H1 (cell line): ENCODE measurements at regions not wholly inside any gene's neighbourhood (a gene's known extent, or its start where the extent isn't known, plus 50 kb on each side); places are given as distances from the start of the nearest gene placed in this dataset.

Source experiments
- CTCF ChIA-PET: fragments of 300-600 bp; sonication (Branson Sonifier 250); formaldehyde crosslinking; loops from one replicate; lab custom pipeline; 2021; ENCODE audit not compliant: partially characterized antibody; lab: Charles Lee
- POLR2A ChIA-PET: fragments of 300-600 bp; sonication (Branson Sonifier 250); formaldehyde crosslinking; loops from one replicate; lab custom pipeline; 2021; ENCODE audit warnings: inconsistent platforms; ENCODE audit not compliant: partially characterized antibody; lab: Charles Lee
- DNase-seq, 2 experiments: peaks; one replicate each; pipeline versions ENCODE4 v3.0.0 to v3.0.0-alpha.2; 2010 to 2022; ENCODE audit warnings: low spot score in 2 of 2, low read depth in 1 of 2, mixed read lengths in 1 of 2
- FAIRE-seq: peaks from 2 replicates; lab custom pipeline; 2011; peaks lifted over from hg19 to GRCh38; lab: Jason Lieb, UNC
- H2AFZ ChIP-seq: 2 replicates; pipeline ENCODE4 v1.8.1; 2012; ENCODE audit warnings: low read length, inconsistent platforms
- H2AK5ac ChIP-seq: 2 replicates; pipeline ENCODE4 v1.6.1; 2013; ENCODE audit warnings: low read depth, low read length
- H2BK120ac ChIP-seq: replicated peaks from 2 replicates; pipeline ENCODE3; 2013; ENCODE audit warnings: low read depth, low read length, inconsistent platforms
- H2BK12ac ChIP-seq: 2 replicates; pipeline ENCODE4 v1.6.1; 2013; ENCODE audit warnings: low read depth, low read length
- H2BK15ac ChIP-seq: 2 replicates; pipeline ENCODE4 v1.6.1; 2013; ENCODE audit warnings: low read length
- H2BK20ac ChIP-seq: 2 replicates; pipeline ENCODE4 v1.6.1; 2013; ENCODE audit warnings: low read length
- H2BK5ac ChIP-seq: 2 replicates; pipeline ENCODE4 v1.6.1; 2013; ENCODE audit warnings: low read depth, low read length
- H3K14ac ChIP-seq: 2 replicates; pipeline ENCODE4 v1.6.1; 2013; ENCODE audit warnings: inconsistent platforms; ENCODE audit not compliant: insufficient read length
- H3K18ac ChIP-seq: 2 replicates; pipeline ENCODE4 v1.6.1; 2013; ENCODE audit warnings: low read length; ENCODE audit errors: extremely low read depth
- H3K23ac ChIP-seq: 2 replicates; pipeline ENCODE4 v1.6.1; 2013; ENCODE audit warnings: inconsistent platforms; ENCODE audit not compliant: insufficient read length
- H3K23me2 ChIP-seq: 2 replicates; pipeline ENCODE4 v1.6.1; 2013; ENCODE audit warnings: low read depth, low read length
- H3K27ac ChIP-seq: 2 replicates; pipeline ENCODE4 v1.6.1; 2011; ENCODE audit warnings: low read depth, low read length, inconsistent platforms
- H3K27me3 ChIP-seq, 4 experiments: replicated peaks in 1 of 4; 1 replicate in 1 of 4; 2 replicates in 3 of 4; pipeline versions ENCODE4 v1.6.1 to v1.8.1; 2011 to 2013; ENCODE audit warnings: low read length in 3 of 4, mild to moderate bottlenecking in 3 of 4, inconsistent platforms in 2 of 4, mixed read lengths in 2 of 4, moderate library complexity in 1 of 4; ENCODE audit not compliant: control insufficient read depth in 3 of 4, insufficient read depth in 3 of 4; ENCODE audit errors: extremely low read depth in 1 of 4
- H3K36me3 ChIP-seq, 4 experiments: 2 replicates each; pipeline versions ENCODE4 v1.6.1 to v1.8.1; 2011 to 2013; ENCODE audit warnings: mild to moderate bottlenecking in 4 of 4, low read length in 3 of 4, moderate library complexity in 2 of 4, control low read depth in 1 of 4, inconsistent platforms in 1 of 4; ENCODE audit not compliant: insufficient read depth in 4 of 4, control insufficient read depth in 2 of 4
- H3K4ac ChIP-seq: replicated peaks from 2 replicates; pipeline ENCODE3; 2013; ENCODE audit warnings: low read length, low read depth, mixed read lengths, inconsistent platforms; ENCODE audit not compliant: insufficient read length
- H3K4me1 ChIP-seq, 4 experiments: replicated peaks in 1 of 4; 1 replicate in 1 of 4; 2 replicates in 3 of 4; pipeline versions ENCODE4 v1.6.1 to v1.8.1; 2011 to 2013; ENCODE audit warnings: low read length in 3 of 4, inconsistent platforms in 2 of 4, mixed read lengths in 1 of 4; ENCODE audit not compliant: insufficient read depth in 4 of 4, control insufficient read depth in 3 of 4
- H3K4me2 ChIP-seq, 2 experiments: 2 replicates each; pipeline versions ENCODE4 v1.6.1 to v1.8.1; 2011 to 2013; ENCODE audit warnings: low read depth in 2 of 2, low read length in 2 of 2, control low read depth in 1 of 2, inconsistent platforms in 1 of 2, mild to moderate bottlenecking in 1 of 2; ENCODE audit not compliant: insufficient read depth in 1 of 2
- H3K4me3 ChIP-seq, 4 experiments: fragments of 200-600, 300-600 bp in 1 of 4; sonication (generic), shearing (Covaris generic), sonication (Bioruptor Twin) in 1 of 4; 2 replicates each; pipeline versions ENCODE4 v1.5.1 to v1.8.1; 2011 to 2016; ENCODE audit warnings: low read length in 4 of 4, low read depth in 3 of 4, control low read depth in 2 of 4, inconsistent platforms in 2 of 4, mild to moderate bottlenecking in 2 of 4, mixed read lengths in 1 of 4, moderate library complexity in 1 of 4; ENCODE audit not compliant: insufficient read depth in 2 of 4; ENCODE audit errors: extremely low read depth in 1 of 4
- H3K56ac ChIP-seq: replicated peaks from 2 replicates; pipeline ENCODE3; 2013; ENCODE audit warnings: low read depth, mild to moderate bottlenecking, mixed read lengths, low read length, inconsistent platforms; ENCODE audit not compliant: insufficient read length
- H3K79me1 ChIP-seq: 2 replicates; pipeline ENCODE4 v1.6.1; 2013; ENCODE audit warnings: low read depth, low read length, control low read depth
- H3K79me2 ChIP-seq, 2 experiments: 2 replicates each; pipeline versions ENCODE4 v1.6.1 to v1.8.1; 2012 to 2013; ENCODE audit warnings: low read length in 2 of 2, mild to moderate bottlenecking in 2 of 2, inconsistent platforms in 1 of 2; ENCODE audit not compliant: insufficient read depth in 2 of 2, control insufficient read depth in 1 of 2
- H3K9ac ChIP-seq, 4 experiments: replicated peaks in 1 of 4; 1 replicate in 1 of 4; 2 replicates in 3 of 4; pipeline versions ENCODE4 v1.6.1 to v1.8.1; 2011 to 2013; ENCODE audit warnings: low read depth in 3 of 4, low read length in 3 of 4, control low read depth in 2 of 4, mild to moderate bottlenecking in 2 of 4, moderate library complexity in 2 of 4, inconsistent platforms in 1 of 4; ENCODE audit errors: extremely low read depth in 1 of 4
- H3K9me3 ChIP-seq, 2 experiments: 2 replicates each; pipeline versions ENCODE4 v1.6.1 to v1.8.1; 2012 to 2013; ENCODE audit warnings: mild to moderate bottlenecking in 2 of 2, moderate library complexity in 2 of 2, control low read depth in 1 of 2, inconsistent platforms in 1 of 2, low read depth in 1 of 2, low read length in 1 of 2, mixed read lengths in 1 of 2; ENCODE audit not compliant: insufficient read depth in 2 of 2
- H4K20me1 ChIP-seq, 2 experiments: replicated peaks in 1 of 2; 2 replicates each; pipeline versions ENCODE3 to v1.8.1; 2011 to 2013; ENCODE audit warnings: inconsistent platforms in 2 of 2, low read length in 2 of 2, mild to moderate bottlenecking in 1 of 2; ENCODE audit not compliant: insufficient read depth in 2 of 2, control insufficient read depth in 1 of 2
- H4K5ac ChIP-seq: 2 replicates; pipeline ENCODE4 v1.6.1; 2013; ENCODE audit warnings: low read length, low read depth, mixed read lengths, inconsistent platforms; ENCODE audit not compliant: insufficient read length
- H4K8ac ChIP-seq: 2 replicates; pipeline ENCODE4 v1.8.0; 2013; ENCODE audit warnings: mild to moderate bottlenecking, moderate library complexity, low read length, inconsistent platforms; ENCODE audit not compliant: insufficient read depth; ENCODE audit errors: extremely low read depth
- H4K91ac ChIP-seq: replicated peaks from 2 replicates; pipeline ENCODE3; 2013; ENCODE audit warnings: low read length, mixed read lengths, inconsistent platforms; ENCODE audit not compliant: insufficient read length
- SP4 ChIP-seq: IDR thresholded peaks from 2 replicates; pipeline ENCODE4 v1.6.1; 2012; ENCODE audit warnings: low read length, inconsistent platforms
- WGBS, 2 experiments: shearing (Covaris generic) in 1 of 2; methylation state at CpG; one replicate each; pipeline versions ENCODE4 v1.1.6 to v1.1.7; 2013 to 2015; ENCODE audit warnings: low lambda C conversion rate in 2 of 2, mixed read lengths in 2 of 2, inconsistent platforms in 1 of 2, low coverage in 1 of 2, missing lambda C conversion rate in 1 of 2; ENCODE audit not compliant: insufficient replicate concordance in 2 of 2, insufficient coverage in 1 of 2, insufficient read length in 1 of 2; ENCODE audit errors: extremely low coverage in 1 of 2, missing lambda C conversion rate in 1 of 2; 5-methylcytosine and 5-hydroxymethylcytosine counted together

DNA sequence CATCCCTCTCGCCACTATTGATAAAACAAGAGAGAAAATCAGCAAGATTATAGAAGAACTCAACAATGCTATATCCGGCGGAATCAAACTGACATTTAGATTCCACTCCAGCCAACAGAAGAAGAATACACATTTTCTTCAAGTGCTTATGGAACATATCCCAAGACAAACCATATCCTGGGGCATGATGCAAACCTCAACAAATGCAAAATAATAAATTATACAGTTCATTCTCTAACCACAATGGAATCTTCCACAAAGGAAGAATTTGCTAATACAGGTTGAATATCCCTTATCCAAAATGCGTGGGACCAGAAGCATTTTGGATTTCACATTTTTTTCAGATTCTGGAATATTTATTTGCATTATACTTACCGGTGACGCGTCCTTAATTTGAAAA is 51.4 kb upstream of the YPEL5 start:
- Histone ChIP-seq H3K4me1 (no peaks in the 10 kb centered on the region), H3K4me3 (no peak overlapping the region), H3K56ac (no peak overlapping the region), H4K91ac (no peak overlapping the region), H3K27me3 (no peaks in the 10 kb centered on the region), H2BK20ac (no peak overlapping the region), H3K27ac (no peak overlapping the region), H2BK5ac (no peak overlapping the region), H2AK5ac (no peak overlapping the region), H3K23ac (no peak overlapping the region), H3K36me3 (no peaks in the 10 kb centered on the region), H3K79me1 (no peaks in the 10 kb centered on the region), H3K9me3 (no peaks in the 10 kb centered on the region), H3K9ac (no peak overlapping the region), H2AFZ (no peak overlapping the region), H2BK120ac (no peak overlapping the region), H3K18ac (no peak overlapping the region), H3K23me2 (no peaks in the 10 kb centered on the region), H4K5ac (no peak overlapping the region), H4K20me1 (no peaks in the 10 kb centered on the region), H2BK12ac (no peak overlapping the region), H4K8ac (no peak overlapping the region), H2BK15ac (no peak overlapping the region), H3K14ac (no peak overlapping the region), H3K4ac (no peak overlapping the region), H3K4me2 (no peak overlapping the region), H3K79me2 (no peaks in the 10 kb centered on the region)
- TF ChIP-seq SP4: no peak
- no peak for DNase-seq
- CTCF ChIA-PET: interaction anchor here (1.2 kb wide), 1 partner anchor 18 kb away, joined by 3 read pairs; no protein-coding TSS in a partner anchor
- 96% methylated on average over 7 of the region's 7 CpGs; no CpG with 5 or more reads in 1 of the 2 experiments for WGBS, 2 experiments
- POLR2A ChIA-PET: no interaction called here
- no peak for FAIRE-seq
